Limb (tissue), 2 donors: ENCODE measurements at regions not wholly inside any gene's neighbourhood (a gene's known extent, or its start where the extent isn't known, plus 50 kb on each side); places are given as distances from the start of the nearest gene placed in this dataset.

Experiments
- DNase-seq, 2 donors: peaks; one replicate each; pipeline ENCODE4 v3.0.0-alpha.2; 2016; ENCODE audit errors: extremely low spot score in 2 of 2

DNA sequence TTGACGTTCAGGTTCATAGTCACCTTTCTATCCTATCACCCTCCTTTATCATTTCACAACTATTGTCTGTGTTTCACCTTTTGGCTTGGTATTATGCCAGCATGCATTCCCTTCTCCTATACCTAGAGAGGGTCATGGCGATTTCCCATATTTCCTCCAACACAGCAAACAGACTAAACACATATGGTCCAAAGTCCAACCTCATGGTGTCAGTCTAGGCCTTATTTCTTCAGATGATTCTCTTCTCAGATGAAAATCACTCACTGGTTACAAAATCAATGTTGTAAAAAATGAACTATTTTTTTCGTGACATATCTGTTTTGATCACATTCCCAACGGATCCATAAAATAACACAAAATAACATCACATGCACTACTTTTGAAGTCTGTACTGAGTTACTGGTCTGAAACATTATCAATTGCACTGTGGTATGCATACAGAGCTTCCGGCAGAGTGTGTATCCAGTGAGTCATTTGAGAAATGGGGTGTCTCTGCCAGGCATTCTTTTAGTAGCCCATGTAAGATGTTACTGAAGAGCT, 204.8 kb upstream of the GALNT5 start:
- DNase-seq, result no peak

DNA sequence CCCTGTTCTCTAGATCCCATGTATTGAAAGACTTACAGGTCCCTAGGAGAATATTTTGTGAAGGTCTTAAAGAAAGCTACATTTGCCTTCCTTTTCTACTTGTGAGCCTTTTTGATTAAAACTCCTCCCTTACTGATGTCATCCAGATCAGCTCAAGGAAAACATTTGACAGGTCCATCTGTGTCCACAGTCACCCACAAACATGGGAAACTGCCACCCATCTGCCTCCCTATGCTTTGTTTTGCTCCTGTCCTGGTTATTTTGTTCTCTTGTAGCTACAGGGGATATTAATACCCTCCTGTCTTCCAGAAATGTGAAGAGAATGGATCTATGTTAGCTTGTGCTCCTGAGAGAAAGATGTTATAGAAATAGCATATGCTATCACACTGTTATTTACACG, 203.6 kb upstream of the GALNT5 start:
- DNase-seq, result no peak

DNA sequence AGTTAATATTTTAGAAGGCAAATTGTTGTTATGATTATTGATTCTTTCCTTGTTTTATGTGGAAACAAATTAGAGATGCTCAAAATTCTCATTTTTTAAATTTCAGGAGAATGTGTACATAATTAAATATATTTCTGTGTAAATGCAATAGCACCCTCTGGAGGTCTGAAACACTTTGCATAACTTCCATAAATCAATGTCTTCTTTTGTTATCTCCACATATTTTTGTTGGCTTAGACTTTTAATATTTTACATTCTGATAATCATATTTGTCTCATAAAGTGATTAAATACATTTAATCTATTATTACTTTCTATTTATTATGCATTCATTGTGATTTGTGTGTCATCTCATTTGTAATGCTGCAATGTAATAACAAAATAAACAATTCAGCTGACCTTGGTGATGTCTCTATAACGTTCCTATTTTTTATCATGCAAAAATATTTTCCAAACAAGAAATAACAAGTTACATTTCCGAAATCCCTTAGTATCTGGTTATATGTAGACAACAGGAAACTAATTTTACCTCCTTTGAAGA, 201.8 kb upstream of the GALNT5 start:
- no peak for DNase-seq

DNA sequence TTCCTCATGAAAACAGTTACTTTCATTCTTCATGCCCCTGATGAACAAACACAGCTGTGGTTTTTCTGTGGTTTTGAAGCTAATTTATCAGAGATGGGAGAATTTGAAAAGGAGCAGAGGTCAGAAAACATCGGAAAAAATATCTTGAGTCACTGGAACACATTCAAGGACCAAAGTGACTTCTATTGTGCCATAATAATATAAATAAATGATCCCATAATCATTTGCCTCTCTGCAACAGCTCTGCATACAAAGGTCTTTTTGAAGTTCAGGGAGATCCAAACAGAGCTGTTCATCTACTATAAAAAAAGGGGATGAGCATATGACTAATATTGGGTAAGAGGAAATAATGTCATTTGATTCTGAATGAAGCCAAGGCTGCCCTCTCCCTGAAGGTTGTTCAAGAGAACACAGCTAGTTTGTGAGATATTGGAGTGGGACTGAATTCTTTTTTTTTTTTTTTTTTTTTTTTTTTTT, 201.3 kb upstream of the GALNT5 start:
- no peak for DNase-seq

DNA sequence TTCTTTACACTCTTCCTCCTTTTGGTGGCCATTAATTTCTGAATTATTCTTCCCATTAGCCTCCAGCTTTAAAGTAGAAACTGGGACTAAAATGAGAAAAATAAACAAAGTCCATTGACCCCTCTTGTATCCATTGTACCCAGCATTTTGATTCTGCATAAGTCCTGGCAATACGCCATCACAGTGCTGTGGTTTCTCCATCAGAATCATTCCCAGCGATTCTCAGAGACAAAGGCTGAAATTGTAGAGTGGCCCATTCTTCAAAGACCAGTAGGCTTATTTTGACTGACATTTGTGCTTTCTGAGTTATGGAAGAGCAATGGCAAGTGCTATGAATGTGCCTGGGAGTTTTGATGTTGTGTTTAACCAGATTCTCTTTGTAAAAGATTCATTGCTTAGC, 199.3 kb upstream of the GALNT5 start:
- DNase-seq, result no peak

DNA sequence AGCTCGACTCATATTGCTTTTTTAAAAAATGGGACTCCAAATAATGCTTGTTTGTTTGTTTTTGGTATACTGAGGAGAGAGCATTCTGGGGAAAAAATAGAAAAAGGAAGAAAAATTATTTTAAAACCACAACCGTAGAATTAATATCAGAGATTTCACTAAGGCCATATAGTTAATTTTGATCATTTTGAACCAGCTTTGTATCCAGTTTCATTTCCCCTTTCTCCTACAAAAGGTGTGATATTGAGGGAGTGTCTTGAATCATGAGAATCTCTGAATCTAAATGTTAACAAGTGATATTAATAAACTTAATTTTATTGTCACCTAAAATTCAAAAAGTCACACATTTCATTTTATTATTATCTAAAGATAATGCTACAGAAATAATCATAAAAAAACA, 198.5 kb upstream of the GALNT5 start:
- no peak for DNase-seq

DNA sequence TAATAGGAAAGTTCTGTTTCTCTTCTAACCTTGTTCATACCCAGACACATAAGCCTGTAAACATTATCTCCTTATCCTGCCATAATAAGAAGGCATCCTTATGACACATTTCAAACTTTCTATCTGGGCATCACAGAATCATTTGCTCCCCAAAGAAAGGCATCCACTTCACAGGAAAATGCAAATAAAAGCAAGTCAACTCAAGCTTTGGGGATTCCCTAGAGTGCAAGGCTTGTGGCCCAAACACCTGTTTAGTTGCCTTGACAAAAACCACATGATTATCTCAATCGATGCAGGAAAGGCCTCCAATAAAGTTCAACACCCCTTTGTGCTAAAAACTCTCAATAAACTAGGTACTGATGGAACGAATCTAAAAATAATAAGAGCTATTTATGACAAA, 195.7 kb upstream of the GALNT5 start:
- no peak for DNase-seq

DNA sequence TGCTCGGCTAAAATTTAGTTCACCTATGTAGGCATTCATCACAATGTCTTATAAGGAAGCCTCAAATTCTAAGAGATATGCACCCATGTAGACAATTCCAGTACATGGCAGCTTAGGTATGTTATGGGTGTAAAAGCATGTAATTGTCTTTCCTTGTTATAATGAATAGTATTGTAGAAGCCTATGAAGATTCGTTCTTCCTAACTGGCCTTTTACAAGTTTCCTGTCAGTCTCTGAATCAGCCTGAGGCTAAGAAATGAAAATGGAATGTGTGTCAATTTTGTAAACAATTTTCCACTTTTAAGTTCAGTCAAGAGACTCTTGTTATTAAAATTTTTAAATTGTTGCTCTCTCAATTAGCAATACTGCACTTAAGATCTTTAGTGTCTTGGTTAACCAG, 189.9 kb upstream of the GALNT5 start:
- no peak for DNase-seq

DNA sequence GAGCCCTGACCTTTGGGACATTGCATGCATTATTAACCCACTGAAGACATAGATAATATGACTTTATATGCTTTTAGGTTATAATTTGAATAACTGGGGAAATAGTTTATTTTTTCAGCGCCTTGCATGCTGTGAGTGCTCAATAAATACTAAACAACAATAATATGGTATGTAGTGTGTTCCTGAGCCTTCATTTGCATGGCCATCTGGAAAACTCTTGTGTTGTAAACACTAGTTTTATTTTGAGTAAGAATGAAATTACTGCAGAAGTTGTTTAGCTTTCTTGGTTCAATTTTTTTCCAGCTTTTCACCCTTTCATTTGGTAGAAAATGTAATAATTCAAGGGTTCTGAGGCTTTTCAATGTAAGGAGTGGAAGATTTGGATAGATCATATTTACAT, 189.3 kb upstream of the GALNT5 start:
- no peak for DNase-seq

DNA sequence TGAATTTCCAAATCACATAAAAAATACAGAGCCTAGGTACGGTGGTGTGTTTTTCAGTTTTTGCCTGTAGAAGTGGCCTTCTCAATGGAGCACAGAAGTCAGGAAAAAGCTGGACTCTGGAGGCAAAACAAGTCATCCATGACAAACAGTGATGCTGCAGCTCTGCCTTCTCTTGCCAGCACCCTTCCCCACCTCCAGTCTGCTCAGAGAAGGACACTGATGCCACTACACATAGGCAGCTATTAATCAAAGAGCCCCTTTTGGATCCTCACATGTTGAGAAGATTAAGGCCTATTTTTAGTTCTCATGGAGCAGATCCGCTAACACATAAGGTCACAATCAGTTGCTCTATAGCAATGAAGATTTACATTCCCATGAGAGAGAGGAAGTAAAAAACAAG, 181.6 kb upstream of the GALNT5 start:
- no peak for DNase-seq

DNA sequence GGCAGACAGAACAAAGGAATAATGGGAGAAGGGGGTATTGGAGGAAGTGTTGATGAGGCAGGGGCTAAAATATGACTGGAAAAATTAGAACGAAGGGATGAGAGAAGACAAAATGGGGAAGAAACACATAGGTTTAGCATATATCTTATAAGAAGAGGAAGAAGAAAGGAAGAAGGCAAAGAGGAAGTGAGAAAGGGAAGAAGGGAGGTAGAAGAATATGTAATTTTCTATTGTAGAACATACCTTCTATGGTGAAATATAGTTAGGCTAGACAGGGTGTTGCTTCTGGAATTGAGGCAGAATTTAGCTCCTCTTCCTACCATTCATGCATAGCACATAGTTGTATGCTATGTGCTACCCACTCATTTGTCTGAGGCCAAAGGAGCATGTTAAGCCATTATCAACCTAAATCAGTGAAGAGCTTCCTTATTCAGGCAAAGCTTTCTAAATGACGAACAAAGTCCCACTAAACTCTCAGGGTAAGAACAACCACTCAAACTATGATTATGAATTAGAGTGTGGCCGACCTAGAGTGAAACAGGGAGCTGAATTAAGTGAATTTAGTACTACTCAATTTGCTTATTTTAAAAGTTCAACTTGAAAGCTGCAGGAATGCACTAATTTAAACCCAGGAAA, 180.9 kb upstream of the GALNT5 start:
- no peak for DNase-seq

DNA sequence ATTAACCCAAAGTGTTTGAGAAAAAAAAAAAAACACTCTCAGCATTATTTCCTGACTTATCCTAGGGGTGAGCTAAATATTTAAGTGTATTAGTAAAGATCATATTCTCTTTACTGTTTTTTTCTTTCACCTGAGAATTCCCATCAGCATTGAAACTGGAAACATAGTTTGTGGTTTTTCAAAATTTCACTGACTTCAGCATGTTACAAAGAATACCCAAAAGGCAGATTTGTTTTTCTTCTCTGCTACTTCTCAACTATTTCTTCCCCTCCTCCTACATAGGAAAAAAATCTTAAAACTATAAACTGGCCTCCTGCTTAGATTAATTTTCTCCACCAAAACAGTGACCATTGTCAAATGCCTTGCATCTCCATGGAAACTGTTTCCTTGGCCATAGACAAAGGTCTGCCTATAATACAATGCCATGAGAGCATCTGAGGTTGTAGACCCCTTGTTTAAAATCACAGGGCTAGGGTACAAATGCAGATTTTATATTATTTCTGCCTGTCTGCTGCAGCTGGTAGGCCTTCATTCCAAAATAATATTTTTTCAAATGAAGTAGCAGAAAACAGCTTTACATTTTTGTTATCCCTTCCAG, 179.7 kb upstream of the GALNT5 start:
- no peak for DNase-seq

DNA sequence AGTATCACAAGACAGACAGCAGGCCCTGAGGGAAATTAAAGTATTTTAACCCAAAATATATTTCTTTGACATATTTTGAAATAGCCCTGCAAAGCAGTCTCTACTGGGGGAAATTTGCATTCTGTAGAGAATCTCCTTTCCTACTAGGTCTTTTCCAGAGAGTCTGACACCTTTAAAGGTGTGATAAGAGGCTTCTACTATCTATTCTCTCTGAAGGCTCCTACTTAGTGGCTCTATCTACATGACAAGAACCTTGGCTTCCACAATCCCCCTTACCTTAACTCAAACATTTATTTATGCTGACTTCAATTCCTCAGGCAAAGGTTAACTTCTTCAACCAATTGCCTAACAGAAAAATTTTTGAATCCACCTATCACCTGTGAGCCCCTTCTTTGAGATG, 174.6 kb upstream of the GALNT5 start:
- no peak for DNase-seq

DNA sequence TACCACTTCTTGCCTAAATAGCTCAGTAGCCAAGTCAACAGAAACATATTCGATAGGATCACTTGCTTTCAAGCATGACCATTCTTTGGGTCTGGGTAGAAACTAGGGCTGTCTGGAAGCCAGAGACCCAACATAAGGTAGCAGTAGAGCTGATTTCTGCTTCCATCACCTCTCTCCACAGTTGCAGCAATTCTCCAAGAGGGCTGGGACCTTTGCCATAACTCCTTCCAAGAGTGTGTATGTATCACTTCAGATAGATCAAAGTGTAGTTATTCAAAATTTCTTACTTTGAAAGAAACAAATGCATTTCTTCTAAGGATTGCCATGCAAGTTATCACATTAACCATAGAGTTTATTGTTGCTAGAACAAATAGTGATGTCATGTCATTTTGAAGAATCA, 172.0 kb upstream of the GALNT5 start:
- no peak for DNase-seq

DNA sequence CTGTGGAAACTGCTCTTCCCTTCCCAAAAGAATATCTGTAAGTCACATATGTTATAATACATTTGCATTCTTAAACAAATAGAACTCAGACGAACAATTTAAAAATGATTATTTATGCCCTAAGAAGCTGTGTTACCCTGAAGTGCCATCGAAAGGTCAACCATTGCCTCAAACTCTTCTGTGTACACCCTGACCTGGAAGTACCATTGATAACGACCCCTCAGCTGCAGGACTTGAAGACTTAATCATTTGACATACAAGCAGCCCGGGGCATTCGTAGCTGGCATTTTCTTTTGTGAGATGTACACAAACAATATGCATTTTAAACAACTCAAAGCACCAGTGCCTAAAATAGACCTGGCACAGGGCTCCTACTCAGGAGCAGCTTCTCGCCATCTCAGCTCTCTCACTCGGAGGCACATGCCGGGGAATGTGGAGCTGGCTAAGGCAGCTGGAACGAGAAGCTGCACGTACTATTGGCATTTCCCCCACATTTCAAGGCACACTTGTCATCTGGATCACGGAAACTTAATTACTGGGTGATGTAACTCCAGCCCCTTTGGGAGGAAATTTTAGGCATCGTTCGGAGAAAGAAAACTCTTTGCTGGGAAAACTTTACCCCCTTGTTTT, 170.0 kb upstream of the GALNT5 start:
- DNase-seq, result no peak

DNA sequence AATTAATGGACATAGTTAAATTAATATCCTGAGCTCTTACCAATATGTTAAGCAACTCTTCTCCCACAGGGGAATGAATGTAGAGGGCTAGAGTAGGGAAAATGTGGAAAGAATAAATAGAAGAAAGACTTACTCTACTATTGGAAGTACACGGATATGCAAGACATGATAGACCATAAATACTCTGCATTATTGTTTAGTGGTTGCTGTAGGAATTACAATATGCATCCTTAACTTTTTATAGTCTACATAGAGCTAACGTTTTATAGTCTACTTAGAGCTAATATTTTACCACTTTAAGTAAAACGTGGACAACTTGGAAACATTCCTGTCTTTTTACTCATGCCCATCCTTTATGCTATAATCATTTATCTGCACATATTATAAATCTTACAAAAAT, 163.8 kb upstream of the GALNT5 start:
- no peak for DNase-seq

DNA sequence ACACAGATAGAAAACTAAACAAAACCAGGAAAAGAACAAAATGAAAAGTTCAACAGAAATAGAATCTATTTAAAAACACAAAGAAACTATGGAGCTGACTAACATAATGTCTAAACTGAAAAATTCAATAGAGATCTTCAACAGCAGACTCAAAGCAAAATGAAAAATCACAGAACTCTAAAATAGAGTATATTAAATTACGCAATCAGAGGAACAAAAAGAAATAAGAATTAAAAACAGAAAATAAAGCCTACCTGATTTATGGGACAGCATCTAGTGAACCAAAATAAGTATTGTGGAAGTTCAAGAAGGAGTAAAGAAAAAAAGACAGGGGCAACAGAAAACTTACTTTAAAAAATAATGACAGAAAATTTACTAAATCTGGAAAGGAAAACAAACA, 152.1 kb upstream of the GALNT5 start:
- no peak for DNase-seq

DNA sequence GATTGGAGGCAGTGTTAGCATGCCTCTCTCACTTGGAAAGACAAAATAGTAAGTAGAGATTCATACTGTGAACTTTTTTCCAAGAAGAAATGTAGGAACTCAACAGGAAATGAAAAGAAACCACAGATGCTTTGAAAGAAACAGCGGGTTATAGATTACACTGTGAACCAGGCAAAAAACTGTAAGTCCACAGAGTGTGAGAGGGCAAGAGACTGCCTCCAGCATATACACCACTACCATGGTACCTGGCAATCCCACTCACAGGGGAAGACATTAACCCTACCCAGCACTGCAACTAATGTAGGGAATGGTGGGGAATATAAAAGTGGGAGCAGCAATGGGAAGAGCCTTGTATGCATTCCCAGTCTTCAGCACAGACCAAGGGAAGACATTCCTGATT, 150.6 kb upstream of the GALNT5 start:
- no peak for DNase-seq

DNA sequence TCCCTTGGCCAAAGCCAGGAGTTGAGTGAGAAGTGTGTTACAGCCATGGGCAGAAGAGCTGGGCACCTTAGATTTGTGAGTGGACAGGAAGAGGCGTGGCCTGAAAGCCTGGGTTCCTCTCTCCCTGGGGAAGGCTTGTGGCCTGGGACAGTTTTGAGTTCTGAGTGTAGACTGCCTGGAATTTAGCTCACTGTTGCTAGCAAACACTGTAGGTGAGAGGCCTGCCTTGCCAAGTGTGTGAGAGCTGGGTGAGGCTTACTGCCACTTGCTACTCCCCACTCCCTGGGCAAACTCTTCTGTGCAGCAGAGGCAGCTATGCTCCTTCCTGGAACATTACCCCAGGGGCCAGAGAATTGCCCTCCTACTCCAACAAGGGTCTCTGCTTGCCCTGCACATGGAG, 150.0 kb upstream of the GALNT5 start:
- DNase-seq, result no peak

DNA sequence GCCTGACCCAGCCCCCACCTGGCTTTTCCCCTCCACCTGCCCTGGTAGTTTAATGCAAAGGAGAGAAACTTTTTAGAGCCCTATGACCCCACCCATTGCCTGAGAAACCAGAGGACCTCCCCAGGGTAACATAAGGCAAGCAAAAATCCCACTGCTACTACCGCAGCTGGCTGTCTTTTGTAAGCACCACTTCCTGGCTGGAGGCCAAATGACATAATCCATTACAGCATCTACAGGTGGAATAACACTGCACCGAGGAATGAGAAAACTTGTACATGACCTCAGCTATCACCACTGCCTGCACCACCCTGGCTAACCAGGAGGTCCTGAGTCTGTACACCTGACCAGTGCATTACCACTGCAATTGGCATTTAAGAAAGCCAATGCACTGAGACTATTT, 149.6 kb upstream of the GALNT5 start:
- DNase-seq, result no peak

DNA sequence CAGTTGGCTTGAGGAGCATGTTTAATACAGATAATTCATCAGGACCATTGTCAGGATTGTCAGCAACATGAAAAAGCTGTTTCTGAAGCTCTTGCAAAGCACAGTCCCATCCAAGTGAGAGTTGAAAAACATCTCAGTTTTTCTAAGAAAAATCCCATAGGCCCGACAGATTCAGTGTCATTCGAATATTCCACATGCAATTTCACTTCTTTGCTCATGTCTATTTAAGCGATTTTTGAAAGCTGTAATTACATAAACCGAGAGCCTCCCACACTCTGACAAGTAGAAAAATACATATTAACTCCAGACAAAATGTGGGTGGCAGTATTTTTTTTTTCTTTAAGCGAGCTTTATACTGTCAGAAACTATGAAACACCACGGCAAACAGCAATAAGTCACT, 134.7 kb upstream of the GALNT5 start:
- no peak for DNase-seq

DNA sequence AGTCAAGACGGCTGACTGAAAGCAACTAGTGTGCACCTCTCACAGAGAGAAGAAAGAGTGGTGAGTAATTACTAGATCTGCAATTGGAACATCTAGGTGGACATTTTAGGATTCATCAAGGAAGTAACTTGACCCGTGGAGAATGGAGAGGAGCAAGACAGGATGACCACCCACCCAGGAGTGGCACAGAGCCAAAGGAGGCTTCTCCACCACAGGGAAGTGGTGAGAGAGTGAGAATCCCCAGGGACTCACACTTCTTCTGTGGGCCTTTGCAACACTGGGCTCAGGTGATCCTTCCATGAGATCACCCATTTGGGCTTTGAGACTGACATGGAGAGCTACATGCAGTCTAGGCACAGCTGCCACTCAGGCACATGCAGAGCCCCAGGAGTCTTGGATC, 132.8 kb upstream of the GALNT5 start:
- no peak for DNase-seq

DNA sequence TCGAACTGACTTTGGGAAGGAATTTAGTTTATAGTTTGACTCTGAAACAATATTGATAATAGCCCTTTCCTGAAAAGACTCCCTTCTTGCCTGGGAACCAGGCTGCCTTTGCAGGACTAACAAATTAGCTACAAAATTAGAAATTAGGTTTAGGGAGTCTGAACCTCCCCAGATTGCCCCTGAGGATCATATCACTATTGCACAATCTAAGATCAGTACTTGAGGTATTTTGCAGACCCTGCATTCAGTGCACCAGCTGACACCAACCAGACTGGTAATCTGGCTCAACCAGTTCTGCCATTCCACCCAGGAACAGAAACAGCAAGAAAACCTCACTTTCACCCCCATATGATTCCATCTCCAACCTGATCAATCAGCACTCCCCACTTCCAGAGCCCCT, 131.8 kb upstream of the GALNT5 start:
- DNase-seq, result no peak
